ENCODE measurements at regions not wholly inside any gene's neighbourhood (a gene's known extent, or its start where the extent isn't known, plus 50 kb on each side); places are given as distances from the start of the nearest gene placed in this dataset.

DNA sequence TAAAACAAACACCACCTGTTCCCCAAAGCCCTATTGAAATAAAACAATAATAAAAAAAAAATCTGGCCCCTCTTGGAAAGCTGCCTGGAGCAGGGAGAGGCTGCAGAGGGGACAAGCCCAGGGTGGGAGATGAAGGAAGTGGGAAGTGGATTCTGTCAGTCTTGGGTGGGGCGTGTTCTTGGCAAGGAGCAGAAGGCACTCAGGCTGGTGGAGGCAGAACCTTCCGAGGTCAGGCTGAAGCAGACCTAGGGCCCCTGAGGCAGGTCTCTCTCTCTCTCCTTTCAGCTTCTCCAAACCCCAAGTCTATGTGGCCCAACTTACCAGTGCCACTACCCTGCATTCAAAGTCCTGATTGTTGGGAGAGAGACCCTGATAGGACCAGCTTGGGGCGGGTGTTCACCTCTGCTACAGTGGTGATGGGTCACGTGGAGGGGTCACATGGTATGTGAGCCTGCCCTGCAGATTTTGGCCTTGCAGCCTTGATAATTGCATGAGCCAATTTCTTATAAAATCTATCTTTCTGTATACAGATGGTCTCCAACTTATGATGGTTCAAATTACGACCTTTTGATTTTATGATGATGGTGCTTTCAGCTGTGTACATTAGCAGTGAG, 145.4 kb upstream of the C1orf174 start:
- no peak for DNase-seq (ENCODE audit: low spot score)

DNA sequence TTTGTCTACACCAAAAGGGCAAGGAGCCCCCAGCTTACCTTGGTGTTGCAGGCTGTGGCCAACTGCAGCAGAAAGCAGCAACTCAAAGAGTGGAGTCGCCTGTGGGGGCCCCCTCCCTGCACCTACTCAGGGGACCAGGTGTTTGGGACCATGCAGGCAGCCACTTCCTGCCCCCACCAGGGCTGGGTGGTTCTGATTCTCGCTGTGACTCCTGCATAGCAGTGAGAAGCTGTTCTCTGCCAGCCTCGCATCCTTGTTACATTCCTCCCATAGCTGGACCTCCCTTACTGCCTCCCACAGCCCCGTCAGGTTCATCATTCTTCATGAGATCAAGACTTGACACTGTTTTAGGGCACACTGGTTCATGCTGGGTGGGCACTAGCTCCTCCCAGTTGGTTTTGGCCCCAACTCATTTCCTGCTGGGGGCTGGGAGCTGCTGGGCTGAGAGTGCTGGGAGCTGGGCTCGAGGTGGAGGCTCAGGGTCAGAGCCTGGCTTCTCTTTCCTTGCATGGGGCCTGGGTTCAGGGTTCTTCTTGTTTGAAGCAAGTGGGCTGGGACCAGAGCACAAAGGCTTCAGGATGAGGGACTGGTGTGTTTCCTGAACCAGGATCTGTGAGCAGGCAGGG, 146.9 kb upstream of the C1orf174 start:
- DNase-seq (ENCODE audit: low spot score) = no peak

DNA sequence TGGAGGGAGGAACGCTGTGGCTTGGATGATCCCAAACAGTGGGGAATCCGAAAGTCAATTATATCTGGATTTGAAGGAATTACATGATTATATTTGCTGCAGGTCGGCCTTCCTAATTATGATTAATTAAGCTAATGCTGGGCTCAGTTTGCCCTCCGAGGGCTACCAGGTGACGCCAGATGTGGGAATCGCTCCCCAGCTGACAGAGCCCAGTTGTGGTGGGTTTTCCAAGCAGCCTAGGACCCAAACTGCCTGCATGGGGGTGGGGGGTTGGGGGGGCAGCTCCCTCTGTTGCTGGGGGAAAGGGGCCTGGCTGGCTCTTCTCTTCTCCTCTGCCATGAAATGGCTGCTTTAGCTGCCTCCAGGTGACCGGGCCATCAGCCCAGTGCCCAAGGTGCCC, 147.6 kb upstream of the C1orf174 start:
- DNase-seq (ENCODE audit: low spot score) = no peak

DNA sequence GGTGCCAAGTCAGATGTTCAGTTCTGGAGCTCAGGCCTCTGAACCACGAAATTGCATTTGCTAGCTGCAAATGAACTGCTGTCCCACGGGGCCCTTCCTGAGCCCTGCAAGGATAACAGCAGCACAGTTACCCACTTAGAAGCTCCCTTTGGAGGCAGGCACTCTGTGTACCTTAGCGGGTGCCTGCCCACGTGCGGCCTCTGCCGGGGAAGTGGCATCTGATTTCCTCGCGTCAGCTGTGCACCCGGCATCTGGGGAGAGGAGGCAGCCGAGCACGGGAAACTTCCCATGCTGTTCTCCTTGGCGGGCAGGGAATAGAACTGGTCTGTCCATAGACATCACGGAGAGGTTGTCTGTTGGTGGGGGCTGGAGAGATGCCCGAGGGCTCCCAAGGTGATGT, 148.0 kb upstream of the C1orf174 start:
- no peak for DNase-seq (ENCODE audit: low spot score)

DNA sequence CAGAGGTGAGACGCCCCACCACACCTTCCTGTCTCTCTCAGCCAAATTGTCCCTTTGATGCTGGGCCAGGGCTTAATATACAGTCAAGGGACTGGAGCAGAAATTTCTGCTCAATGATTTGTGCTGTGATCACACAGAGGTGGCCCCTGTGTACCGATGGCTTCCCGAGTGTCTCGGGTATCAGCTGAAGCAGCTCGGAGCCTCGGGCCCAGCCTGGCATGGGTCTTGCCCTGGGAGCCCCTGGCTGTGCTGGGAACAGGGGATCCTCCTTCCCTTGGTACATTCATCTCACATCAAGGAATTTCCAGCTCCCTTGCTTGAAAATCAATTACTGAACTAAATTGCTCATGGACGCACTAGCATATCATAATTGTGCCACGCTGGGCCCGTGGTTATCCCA, 148.8 kb upstream of the C1orf174 start:
- DNase-seq (ENCODE audit: low spot score) = no peak

DNA sequence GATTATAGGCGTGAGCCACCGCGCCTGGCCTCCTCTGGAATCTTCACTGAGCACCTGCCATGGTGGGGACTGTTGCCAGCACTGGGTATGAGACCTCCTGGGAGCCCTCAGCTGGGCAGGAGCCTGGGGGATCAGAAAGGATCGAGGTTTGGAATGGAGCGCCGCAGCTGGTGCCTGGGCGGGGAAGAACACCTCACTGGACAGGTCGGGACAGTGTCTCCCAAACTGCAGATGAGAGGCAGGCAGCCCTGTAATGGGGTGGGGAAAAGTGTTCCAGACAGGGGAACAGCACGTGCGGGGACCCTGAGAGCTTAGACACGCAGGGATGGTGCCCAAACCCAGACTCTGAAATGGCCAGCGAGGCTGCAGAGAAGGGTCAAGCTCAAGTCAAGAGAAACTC, 150.9 kb upstream of the C1orf174 start:
- no peak for DNase-seq (ENCODE audit: low spot score)

DNA sequence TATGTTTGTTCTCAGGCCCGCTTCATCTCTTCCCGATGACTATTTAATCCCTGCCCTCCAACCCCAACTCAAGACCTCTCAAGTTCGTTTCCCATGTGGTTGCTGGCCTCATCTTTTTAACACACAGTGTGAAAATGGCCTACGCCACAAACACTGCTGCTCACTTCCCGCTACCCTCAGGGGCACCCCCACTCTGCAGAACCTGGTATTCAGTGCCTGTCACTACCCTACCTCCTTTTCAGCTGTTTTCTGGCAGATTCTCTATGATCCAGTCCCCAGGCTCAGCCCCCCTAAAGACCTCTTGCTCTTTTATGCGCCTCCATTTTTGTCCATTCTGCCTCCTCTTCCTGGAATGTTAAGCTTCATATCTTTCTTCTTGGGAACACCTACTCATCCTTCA, 152.6 kb upstream of the C1orf174 start:
- DNase-seq (ENCODE audit: low spot score) = no peak

DNA sequence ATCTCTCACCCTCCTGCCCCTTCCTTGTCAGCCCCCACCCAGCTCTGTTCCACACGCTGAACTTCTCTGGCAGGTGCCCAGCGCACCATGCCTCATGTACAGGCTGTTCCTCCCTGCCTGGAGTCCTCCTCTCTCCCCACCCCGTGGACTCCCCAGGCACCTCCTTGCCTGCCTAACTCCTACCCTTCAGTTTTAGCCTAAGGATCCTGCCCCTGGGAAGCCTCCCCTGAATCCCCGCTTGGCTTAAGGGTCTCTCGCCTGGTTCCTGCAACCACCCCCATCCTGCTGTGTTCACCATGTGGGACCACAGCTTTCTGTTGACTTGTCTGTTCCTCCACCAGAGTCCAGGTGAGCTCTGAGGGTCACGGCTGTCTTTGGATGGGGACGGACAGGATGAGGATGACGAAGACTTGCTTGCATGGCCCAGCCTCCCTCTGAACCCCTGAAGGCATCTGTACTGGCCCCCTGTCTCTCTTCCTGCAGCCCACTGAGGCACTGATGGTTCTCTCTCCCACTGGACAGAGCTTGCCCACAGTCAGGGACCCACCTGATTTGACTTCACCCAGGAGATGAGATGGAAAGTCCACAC, 153.2 kb upstream of the C1orf174 start:
- DNase-seq (ENCODE audit: low spot score) = no peak

DNA sequence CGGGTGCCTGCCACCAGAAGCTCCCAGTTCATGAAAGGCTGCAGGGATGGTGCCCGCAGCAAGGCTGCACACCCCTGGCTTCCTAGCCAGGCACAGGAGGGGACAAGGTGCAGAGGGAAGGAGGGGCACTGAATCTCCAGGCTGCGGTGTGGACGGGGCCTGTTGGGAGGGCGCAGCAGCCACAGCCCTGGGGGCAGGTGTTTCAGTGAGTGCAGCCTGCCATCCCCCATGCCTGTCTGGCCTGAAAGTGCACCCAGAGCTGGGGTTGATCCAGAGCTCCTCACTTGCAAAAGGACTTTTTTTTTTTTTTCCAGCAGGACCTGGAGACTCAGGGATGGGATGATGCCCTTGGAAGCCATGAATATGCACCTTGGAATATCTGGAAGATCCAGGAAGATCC, 153.7 kb upstream of the C1orf174 start:
- DNase-seq (ENCODE audit: low spot score) = no peak

DNA sequence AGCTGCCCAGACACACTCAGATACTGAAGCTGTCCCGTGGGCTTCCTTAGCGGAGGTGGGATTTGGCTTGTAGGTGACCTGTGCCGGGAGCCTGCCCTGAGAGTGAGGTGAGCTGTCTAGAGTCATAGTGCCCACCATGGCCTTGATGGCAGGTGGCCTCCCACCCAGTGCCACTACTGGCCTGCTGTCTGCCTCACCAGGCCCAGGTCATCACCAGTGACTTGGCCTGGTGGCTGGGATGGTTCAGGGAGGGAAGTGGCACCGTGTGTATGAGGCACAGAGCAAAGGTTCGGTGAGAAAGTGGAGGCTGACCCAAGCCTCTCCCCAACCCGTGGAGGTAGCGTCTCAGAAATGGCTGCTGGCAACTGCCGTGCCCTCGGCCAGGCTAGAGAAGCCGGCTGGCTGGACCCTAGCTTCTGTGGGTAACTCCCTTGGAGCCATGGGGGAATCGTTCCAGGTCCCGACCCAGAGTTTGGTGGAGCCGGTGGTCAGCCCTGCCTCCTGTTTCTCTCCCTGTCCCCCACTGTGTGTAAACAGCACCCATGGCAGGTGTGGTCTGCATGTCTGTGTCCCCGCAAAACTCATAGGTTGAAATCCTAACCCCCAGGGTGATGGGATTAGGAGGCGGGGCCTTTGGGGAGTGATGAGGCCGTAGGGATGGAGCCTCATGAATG, 155.4 kb upstream of the C1orf174 start:
- DNase-seq (ENCODE audit: low spot score) = no peak

DNA sequence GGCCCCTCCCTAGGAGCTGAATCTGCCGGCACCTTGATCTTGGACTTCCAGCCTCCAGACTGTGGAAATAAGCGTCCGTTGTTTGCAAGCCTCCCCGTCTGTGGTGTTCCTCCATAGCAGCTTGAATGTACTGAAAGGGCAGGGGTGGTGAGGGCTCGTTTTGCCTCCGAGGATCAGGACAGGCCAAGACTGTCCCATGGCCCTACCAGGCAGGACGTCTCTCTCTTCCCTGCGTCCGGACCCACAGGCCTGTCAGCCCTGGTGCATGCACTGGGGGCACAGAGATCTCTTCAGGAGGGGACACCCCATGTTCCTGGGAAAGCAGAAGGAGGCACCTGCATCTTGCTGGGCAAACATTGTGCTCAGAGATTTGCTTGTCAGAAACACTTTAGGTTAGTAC, 156.3 kb upstream of the C1orf174 start:
- DNase-seq (ENCODE audit: low spot score) = no peak

DNA sequence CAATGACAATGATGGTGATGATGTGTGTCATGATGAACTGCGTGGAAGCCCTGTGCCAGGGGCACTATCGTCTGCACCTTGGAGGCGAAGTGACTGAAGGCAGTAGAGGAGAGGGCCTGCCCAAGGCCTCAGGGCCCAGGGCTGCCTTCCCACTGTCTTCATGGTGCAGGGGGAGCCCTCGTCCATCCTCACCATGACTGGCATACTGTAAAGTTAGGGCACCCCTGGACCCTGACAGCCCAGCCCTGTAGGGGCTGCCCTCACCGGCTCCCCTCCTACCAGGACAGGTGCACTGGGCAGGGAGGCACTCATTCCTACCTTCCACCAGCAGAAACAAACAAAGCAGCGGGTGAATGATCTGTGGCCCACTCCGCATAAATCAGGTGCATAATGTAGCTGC, 156.9 kb upstream of the C1orf174 start:
- no peak for DNase-seq (ENCODE audit: low spot score)

DNA sequence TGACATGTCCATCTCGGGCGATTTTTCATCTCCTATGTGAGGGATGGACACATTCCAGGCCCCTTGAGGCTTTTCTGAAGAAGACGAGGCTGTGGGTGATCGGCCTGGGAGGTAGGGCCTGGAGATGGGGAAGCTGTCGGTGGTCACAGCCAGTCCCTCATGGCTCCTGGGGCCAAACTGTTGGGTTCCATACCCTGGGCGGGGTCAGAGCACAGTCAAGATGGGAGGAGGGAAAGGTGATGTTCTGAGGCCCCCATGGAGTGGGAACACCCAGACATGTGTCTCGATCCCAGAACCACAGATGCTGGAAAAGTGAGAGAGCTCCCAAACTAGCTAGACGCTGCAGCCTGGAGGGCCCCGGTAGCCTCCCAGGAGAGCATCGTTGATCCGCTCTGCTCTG, 157.5 kb upstream of the C1orf174 start:
- DNase-seq (ENCODE audit: low spot score) = no peak

DNA sequence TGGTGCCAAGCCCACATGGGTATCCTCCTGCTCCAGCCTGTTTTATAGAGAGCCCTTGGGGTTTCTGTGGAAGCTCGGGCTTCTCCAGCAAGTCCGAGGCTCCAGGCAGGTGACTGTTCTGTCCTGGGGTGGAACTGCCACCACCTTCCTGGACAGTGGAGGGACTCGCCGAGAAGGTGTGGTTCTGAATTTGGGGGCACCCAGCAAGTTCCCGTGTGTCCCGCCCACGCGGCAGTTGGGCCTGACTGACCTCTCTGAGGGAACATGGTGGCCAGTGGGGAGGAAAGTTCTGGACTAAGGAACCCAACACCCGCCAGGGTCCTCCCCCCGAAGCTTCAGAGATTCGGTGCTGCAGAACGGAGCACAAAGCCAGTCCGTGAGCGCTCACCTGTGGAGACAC, 158.1 kb upstream of the C1orf174 start:
- DNase-seq (ENCODE audit: low spot score) = no peak

DNA sequence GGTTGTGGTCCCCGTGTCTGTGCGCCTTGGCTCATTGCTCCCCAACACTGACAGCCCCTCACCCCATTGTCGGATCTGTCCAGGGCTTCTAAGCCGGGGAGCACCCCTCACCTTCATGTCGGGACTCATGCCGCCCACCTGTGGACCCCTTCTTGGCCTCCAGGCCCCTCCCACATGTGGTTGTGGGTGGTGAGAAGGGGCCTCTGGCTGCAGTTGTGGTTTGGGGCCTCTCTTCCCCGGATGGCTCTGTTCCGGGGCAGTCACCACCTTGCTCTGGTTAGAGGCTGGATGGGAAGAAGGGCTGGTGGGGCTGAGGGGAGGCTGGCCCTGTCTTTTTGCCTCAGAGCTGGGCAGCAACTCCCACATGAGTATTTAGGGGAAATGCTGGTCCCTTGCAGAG, 158.6 kb upstream of the C1orf174 start:
- DNase-seq (ENCODE audit: low spot score) = no peak

DNA sequence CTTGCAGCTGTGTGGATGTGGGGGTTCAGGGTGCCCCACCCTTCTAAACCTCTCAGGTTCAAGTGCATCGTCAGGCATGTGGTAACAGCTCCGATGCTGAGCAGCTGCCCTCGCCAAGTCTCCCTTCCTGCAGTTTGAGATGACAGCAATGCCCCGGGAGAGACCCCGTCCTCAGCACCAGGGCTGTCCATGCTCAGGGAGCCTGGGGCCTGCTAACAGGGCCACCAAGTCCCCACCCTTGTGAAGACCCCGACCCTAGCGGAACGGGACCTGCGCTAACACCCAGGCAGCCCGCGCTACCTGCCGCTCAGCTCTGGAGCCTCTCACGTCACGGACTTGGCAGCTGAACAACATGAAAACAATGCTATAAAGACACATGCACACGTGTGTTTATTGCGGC, 159.2 kb upstream of the C1orf174 start:
- no peak for DNase-seq (ENCODE audit: low spot score)

DNA sequence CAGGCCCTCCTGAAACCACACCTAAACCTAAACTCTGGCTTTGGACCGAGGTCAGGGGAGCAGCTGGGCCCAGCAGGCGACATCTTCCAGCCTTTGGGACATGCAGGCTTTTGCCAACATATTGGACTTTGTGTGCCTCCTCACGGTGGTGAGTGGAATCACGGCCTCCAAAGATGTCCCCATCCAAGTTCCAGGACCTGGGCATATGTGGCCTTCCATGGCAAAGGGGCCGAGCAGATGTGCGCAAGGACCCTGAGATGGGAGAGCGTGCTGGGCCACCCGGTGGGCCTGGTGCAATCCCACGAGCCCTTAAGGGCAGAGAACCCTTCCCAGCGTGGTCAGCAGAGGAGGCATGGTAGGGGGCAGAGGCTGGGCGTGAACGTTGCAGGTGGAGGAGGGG, 160.8 kb upstream of the C1orf174 start:
- no peak for DNase-seq (ENCODE audit: low spot score)

DNA sequence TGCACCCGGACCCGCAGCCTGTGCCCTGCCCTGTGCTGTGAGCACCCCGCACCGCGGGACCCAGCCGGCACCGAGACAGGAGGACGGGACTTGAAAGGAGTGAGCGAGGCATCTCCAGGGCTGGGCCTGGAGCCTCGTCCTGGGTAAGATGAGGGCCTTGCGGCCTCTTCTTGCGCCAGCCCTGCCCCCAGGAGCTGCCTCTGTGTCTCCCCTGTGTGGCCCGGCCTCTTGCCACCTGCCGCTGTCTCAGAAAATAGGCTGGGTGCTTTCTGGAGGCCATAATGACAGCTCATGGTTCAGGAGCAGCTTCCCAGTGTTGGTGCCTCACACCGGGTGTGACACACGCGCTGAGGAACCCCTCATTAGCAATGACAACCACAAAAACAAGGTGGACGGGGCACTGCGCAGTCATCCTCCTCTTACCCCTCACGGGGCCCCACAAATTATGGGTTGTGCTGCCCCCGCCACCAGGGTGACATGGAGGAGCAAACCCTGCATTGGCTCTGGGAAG, 161.5 kb upstream of the C1orf174 start:
- no peak for DNase-seq (ENCODE audit: low spot score)

DNA sequence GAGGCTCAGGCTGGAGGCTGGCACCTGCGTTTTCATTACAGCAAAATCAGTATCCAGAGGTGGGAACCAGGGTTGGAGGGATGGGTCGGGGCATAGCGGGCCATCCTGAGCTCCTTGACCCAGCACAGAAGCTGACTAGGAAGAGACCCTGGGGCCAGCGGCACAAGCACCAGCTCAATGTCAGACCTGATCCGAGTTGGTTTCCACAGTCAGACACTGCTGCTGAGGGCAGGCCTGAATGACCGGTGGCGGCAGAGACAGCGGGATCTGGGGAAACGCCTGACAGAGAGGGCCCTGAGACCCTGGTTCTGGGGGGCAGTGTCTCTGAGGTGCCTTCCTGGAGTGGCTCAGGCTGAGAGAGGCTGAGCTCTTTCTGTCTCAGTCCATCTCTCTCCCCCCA, 162.0 kb upstream of the C1orf174 start:
- no peak for DNase-seq (ENCODE audit: low spot score)

DNA sequence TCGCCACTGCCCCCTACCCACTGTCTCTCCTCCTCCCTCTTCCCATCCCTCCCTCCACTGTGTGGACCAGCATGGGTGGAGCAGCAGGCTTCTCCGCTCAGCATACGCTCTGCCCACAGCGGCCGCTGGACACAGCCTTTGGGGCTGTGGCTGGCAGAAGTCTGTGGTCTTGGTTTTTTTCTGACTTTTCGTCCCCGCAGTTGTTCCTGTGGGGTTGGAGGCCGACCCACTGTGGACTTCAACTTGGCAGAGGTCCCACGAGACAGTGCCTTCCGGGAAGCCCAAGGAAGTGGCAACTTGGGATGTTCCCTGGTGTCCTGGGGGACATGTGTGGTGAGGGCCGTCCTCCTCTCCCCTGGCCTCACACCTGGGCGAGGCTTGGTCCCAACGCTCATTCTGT, 162.5 kb upstream of the C1orf174 start:
- no peak for DNase-seq (ENCODE audit: low spot score)

DNA sequence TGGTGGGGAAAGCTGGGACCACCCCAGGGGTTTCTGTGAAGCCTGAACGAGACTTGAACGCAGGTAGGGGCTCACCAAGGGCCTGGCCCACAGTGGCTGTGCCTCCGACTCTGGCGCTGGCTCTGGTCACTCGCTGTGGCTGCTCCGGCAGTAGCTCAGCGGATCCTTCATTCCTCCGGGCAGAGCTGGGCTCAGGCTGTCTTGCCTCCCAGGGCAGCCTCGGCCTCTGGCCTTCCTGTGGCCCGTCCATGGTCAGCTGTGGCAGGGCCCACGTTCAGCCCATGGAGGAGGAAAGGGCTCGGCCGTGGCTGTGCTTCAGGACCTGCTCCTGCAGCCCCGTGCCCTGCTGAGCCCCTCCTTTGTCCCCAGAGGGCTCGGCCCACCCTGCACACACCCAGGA, 162.9 kb upstream of the C1orf174 start:
- no peak for DNase-seq (ENCODE audit: low spot score)

DNA sequence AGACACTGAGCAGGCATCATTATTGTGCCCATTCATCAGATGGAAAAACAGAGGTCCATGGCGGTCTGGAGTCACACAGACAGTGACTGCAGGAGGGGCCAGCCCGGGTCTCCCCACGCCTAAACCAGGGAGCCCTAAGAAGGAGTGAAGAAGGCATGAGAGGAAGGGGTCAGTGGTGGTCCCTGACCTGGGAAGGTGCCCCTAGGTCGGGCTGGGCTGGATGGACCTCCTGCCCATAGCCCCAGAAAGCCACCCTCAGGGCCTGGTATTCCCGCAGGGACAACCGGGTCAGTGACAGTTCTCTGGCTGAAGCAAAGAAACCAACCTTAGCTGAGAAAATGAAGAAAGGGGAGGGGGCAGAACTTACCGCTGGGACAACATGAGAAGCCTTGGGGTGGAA, 163.4 kb upstream of the C1orf174 start:
- no peak for DNase-seq (ENCODE audit: low spot score)

DNA sequence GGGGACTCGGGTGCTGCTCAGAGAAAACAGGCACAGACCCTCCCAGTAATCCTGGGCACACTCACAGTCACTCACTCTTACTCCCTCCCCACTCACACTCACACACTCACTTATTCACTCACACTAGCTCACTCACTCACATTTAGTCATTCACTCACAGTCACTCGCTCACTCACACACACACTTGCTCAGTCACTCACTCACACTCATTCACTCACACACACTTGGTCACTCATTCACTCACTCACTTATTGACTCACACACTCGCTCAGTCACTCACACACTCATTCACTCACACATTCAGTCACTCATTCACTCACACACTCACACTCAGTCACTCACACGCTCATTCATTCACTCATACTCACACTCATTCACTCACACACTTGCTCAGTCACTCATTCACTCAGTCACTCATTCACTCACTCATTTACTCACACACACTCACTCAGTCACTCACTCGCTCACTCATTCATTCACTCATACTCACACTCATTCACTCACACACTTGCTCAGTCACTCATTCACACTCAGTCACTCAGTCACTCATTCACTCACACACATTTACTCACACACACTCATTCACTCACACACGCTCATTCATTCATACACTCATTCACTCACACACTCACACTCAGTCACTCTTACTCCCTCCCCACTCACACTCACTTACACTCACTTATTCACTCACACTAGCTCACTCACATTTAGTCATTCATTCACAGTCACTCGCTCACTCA, 164.2 kb upstream of the C1orf174 start:
- no peak for DNase-seq (ENCODE audit: low spot score)
